ENCODE measurements at regions not wholly inside any gene's neighbourhood (a gene's known extent, or its start where the extent isn't known, plus 50 kb on each side); places are given as distances from the start of the nearest gene placed in this dataset.
A peak's percentile ranks its signal among the peaks of the same experiment; 100 is the strongest.

DNA sequence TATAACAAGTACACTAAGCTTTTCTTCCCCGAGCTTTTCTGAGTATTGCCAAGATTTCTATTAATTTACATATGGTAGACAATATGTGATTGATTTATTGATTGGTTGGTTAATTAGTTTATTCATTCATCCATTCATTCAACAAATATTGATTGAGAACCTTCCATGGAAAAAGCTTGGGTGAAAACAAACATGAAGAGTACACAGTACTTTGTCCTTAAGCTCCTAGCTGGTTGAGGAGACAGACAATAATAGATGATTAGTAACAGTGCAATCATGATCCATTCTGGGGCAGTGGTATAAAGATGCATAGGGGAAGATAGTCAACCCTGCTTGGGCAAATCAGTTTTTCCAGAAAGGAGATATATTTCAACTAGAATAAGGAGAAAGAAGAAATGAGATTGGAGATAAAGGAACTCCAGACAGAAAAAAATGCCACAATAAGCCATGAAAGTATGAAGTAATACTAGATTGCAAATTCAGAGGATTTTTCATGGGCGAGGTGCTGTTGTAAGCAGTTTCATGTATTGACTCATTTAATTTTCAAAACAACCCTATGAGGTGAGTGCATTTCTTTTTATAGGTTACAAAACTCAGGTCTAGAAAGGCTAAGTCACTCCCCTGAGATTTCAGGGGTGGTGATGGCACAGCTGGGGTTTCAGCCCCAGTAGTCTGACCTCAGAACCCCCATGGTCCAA, 129.5 kb downstream of the RND3 start:
- peak in 1 of 2 donors; percentile 8 for DNase-seq (ENCODE audit: low read depth in 2 of 2)
- Histone ChIP-seq H3K9ac (ENCODE audit: insufficient read depth, low read length) (no peak overlapping the region), H3K4me3 (replicated peaks in 1 of 4; ENCODE audit: control extremely low read depth in 1 of 4, insufficient read depth in 1 of 4, low read depth in 3 of 4, low read length in 4 of 4) (no peak overlapping the region), H2AFZ (ENCODE audit: low read length) (no peak overlapping the region), H3K4me1 (ENCODE audit: control insufficient read depth, extremely low read depth, insufficient read depth, low read length) (no peaks in the 10 kb centered on the region), H3K9me3 (ENCODE audit: control insufficient read depth, insufficient read depth, low read depth, low read length) (no peaks in the 10 kb centered on the region), H3K4me2 (ENCODE audit: extremely low read depth, insufficient read depth, low read length) (no peak overlapping the region), H3K27ac (ENCODE audit: insufficient read depth, low read length) (no peak overlapping the region), H4K20me1 (ENCODE audit: control insufficient read depth, extremely low read depth, insufficient read depth, low read length) (no peaks in the 10 kb centered on the region), H3K36me3 (ENCODE audit: control insufficient read depth, insufficient read depth, low read length) (no peaks in the 10 kb centered on the region), H3K27me3 (ENCODE audit: control insufficient read depth, insufficient read depth, low read length) (no peaks in the 10 kb centered on the region), H3K79me2 (ENCODE audit: control insufficient read depth, insufficient read depth, low read length) (no peaks in the 10 kb centered on the region)
- TF ChIP-seq EZH2 (IDR thresholded peaks at IDR 0.05; ENCODE audit: low read length, missing control alignments): no peak
- TF ChIP-seq, protein P1, sequence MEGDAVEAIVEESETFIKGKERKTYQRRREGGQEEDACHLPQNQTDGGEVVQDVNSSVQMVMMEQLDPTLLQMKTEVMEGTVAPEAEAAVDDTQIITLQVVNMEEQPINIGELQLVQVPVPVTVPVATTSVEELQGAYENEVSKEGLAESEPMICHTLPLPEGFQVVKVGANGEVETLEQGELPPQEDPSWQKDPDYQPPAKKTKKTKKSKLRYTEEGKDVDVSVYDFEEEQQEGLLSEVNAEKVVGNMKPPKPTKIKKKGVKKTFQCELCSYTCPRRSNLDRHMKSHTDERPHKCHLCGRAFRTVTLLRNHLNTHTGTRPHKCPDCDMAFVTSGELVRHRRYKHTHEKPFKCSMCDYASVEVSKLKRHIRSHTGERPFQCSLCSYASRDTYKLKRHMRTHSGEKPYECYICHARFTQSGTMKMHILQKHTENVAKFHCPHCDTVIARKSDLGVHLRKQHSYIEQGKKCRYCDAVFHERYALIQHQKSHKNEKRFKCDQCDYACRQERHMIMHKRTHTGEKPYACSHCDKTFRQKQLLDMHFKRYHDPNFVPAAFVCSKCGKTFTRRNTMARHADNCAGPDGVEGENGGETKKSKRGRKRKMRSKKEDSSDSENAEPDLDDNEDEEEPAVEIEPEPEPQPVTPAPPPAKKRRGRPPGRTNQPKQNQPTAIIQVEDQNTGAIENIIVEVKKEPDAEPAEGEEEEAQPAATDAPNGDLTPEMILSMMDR (conservative IDR thresholded peaks at IDR 0.05 in 1 of 2, IDR thresholded peaks at IDR 0.05 in 1 of 2; ENCODE audit: low read depth in 1 of 2, low read length in 2 of 2): no peak

DNA sequence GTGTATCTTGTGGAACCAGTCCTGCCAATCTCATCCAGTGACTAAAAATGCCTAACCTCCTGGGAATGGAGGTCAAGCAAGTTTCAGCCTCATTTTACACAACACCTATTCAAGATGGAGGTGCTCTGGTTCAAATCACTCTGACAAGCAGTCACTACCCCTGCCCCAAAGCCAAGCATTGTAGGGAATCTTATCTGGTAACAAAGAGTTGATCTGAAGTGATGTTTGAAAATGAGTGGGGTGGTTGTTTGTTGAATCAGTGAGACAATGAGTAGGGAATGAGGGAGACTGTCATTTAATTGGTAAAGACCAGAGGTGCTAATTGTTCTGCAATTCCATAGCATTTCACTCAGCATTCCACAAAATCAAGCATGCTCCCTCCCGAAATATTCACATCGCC, 132.0 kb downstream of the RND3 start:
- Histone ChIP-seq H3K4me2 (ENCODE audit: extremely low read depth, insufficient read depth, low read length) (no peak overlapping the region), H3K9ac (ENCODE audit: insufficient read depth, low read length) (no peak overlapping the region), H3K9me3 (ENCODE audit: control insufficient read depth, insufficient read depth, low read depth, low read length) (no peaks in the 10 kb centered on the region), H3K79me2 (ENCODE audit: control insufficient read depth, insufficient read depth, low read length) (no peaks in the 10 kb centered on the region), H4K20me1 (ENCODE audit: control insufficient read depth, extremely low read depth, insufficient read depth, low read length) (no peaks in the 10 kb centered on the region), H3K4me1 (ENCODE audit: control insufficient read depth, extremely low read depth, insufficient read depth, low read length) (no peaks in the 10 kb centered on the region), H3K27me3 (ENCODE audit: control insufficient read depth, insufficient read depth, low read length) (no peaks in the 10 kb centered on the region), H2AFZ (ENCODE audit: low read length) (no peak overlapping the region), H3K27ac (ENCODE audit: insufficient read depth, low read length) (no peak overlapping the region), H3K36me3 (ENCODE audit: control insufficient read depth, insufficient read depth, low read length) (no peaks in the 10 kb centered on the region), H3K4me3 (replicated peaks in 1 of 4; ENCODE audit: control extremely low read depth in 1 of 4, insufficient read depth in 1 of 4, low read depth in 3 of 4, low read length in 4 of 4) (no peak overlapping the region)
- DNase-seq (ENCODE audit: low read depth in 2 of 2): no peak
- TF ChIP-seq EZH2 (IDR thresholded peaks at IDR 0.05; ENCODE audit: low read length, missing control alignments): no peak
- TF ChIP-seq, protein P1 (conservative IDR thresholded peaks at IDR 0.05 in 1 of 2, IDR thresholded peaks at IDR 0.05 in 1 of 2; ENCODE audit: low read depth in 1 of 2, low read length in 2 of 2): no peak

DNA sequence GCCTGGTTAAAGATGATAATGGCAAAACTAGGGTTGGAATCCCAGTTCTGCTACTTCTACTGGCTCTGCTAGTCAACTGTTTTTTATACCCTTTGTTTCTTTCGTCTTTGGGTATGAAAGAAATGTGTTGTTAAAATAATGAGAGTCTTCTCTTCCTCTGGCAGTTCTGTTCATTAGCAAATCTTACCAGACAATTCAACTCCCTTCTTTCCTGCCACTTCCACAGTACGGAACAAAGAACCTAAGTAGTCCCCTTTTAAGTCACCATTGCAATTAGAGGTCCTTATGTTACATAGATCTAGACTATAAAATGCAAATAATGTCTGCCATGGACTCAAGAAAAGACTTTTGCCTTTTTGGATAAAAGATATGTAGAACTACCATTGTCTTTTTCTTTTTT, 134.1 kb downstream of the RND3 start:
- Histone ChIP-seq H4K20me1 (ENCODE audit: control insufficient read depth, extremely low read depth, insufficient read depth, low read length) (no peaks in the 10 kb centered on the region), H3K4me2 (ENCODE audit: extremely low read depth, insufficient read depth, low read length) (no peak overlapping the region), H3K79me2 (ENCODE audit: control insufficient read depth, insufficient read depth, low read length) (no peaks in the 10 kb centered on the region), H3K4me1 (ENCODE audit: control insufficient read depth, extremely low read depth, insufficient read depth, low read length) (no peaks in the 10 kb centered on the region), H3K9me3 (ENCODE audit: control insufficient read depth, insufficient read depth, low read depth, low read length) (no peaks in the 10 kb centered on the region), H2AFZ (ENCODE audit: low read length) (no peak overlapping the region), H3K36me3 (ENCODE audit: control insufficient read depth, insufficient read depth, low read length) (no peaks in the 10 kb centered on the region), H3K9ac (ENCODE audit: insufficient read depth, low read length) (no peak overlapping the region), H3K27ac (ENCODE audit: insufficient read depth, low read length) (no peak overlapping the region), H3K4me3 (replicated peaks in 1 of 4; ENCODE audit: control extremely low read depth in 1 of 4, insufficient read depth in 1 of 4, low read depth in 3 of 4, low read length in 4 of 4) (no peak overlapping the region), H3K27me3 (ENCODE audit: control insufficient read depth, insufficient read depth, low read length) (no peaks in the 10 kb centered on the region)
- TF ChIP-seq, protein P1 (conservative IDR thresholded peaks at IDR 0.05 in 1 of 2, IDR thresholded peaks at IDR 0.05 in 1 of 2; ENCODE audit: low read depth in 1 of 2, low read length in 2 of 2): no peak
- TF ChIP-seq EZH2 (IDR thresholded peaks at IDR 0.05; ENCODE audit: low read length, missing control alignments): no peak
- DNase-seq (ENCODE audit: low read depth in 2 of 2): no peak

Data from fibroblast of lung (primary cell).